ENCODE measurements at regions not wholly inside any gene's neighbourhood (a gene's known extent, or its start where the extent isn't known, plus 50 kb on each side); places are given as distances from the start of the nearest gene placed in this dataset.
"Not testable (repeated sequence)": the region's sequence is repeated elsewhere in the genome, so short reads cannot be mapped to it uniquely, and the experiment has no call there.

DNA sequence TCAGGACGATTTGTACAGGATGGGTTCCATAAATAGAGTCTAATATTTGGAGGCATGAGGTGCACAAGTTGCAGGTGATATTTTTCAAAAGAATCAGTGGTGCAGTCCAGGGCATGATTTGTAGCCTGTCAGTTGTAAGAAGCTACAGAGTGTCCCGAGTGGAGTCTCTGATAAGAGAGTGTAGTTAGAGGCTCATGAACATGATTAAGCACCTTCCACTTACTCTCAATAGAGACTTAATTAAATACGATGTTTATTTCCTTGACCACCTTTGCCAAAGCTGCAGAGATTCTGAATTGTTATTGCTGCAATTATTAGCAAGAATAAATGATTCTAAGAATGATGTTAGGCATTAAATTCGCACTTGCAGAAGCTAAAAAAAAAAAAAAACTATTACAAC lies 218.4 kb upstream of the LRTM1 start:
- no peaks in the 10 kb centered on the region for H3K36me3 ChIP-seq
- no peaks in the 10 kb centered on the region for H3K4me1 ChIP-seq
- H3K9me3 ChIP-seq, result no peaks in the 10 kb centered on the region
- TF ChIP-seq POLR2A (IDR thresholded peaks at IDR 0.05), result no peak
- TF ChIP-seq, protein P1, sequence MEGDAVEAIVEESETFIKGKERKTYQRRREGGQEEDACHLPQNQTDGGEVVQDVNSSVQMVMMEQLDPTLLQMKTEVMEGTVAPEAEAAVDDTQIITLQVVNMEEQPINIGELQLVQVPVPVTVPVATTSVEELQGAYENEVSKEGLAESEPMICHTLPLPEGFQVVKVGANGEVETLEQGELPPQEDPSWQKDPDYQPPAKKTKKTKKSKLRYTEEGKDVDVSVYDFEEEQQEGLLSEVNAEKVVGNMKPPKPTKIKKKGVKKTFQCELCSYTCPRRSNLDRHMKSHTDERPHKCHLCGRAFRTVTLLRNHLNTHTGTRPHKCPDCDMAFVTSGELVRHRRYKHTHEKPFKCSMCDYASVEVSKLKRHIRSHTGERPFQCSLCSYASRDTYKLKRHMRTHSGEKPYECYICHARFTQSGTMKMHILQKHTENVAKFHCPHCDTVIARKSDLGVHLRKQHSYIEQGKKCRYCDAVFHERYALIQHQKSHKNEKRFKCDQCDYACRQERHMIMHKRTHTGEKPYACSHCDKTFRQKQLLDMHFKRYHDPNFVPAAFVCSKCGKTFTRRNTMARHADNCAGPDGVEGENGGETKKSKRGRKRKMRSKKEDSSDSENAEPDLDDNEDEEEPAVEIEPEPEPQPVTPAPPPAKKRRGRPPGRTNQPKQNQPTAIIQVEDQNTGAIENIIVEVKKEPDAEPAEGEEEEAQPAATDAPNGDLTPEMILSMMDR (IDR thresholded peaks at IDR 0.05), result no peak
- H3K27ac ChIP-seq, result no peak overlapping the region
- no peaks in the 10 kb centered on the region for H3K27me3 ChIP-seq
- no peak for DNase-seq
- no peak overlapping the region for H3K4me3 ChIP-seq

DNA sequence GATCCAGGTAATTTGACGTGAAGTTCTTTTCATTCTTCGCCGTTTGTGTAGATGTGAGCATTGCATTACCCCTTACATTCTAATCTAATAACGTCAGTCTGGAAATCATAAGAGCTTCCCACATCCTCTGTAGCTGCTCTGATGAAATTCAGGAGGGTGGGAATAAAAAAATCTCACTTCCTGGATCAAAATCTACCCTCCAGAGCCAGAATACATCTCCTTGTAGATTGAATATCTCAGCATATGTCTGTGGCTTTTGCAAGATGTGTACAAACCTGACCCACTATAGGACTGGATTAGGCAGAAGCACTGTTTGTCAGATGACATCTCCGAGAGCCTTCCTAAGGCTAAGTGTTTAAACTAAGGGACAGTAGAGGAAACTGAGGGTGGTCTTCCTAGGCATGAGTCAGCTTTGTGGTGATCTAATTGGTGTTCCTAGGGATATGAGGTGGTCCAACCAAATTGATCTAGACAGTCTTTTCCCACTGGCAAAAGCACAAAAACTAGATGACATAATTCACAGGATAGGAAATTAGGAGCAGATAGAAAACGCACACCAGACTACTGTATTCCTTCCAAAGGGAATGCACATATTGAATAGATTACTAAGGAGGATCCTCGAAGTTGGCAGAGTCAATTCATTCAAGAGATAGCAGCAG lies 216.3 kb upstream of the LRTM1 start:
- Histone ChIP-seq H3K9me3 (no peaks in the 10 kb centered on the region), H3K4me3 (no peak overlapping the region), H3K27me3 (no peaks in the 10 kb centered on the region), H3K27ac (no peak overlapping the region), H3K4me1 (no peaks in the 10 kb centered on the region), H3K36me3 (no peaks in the 10 kb centered on the region)
- DNase-seq, result no peak
- TF ChIP-seq, protein P1 (IDR thresholded peaks at IDR 0.05), result no peak
- TF ChIP-seq POLR2A (IDR thresholded peaks at IDR 0.05), result no peak

- Histone ChIP-seq H3K4me1 (no peaks in the 10 kb centered on the region), H3K27ac (no peak overlapping the region), H3K27me3 (no peaks in the 10 kb centered on the region), H3K36me3 (no peaks in the 10 kb centered on the region), H3K9me3 (no peaks in the 10 kb centered on the region), H3K4me3 (no peak overlapping the region)
- TF ChIP-seq, protein P1 (IDR thresholded peaks at IDR 0.05), result no peak
- TF ChIP-seq POLR2A (IDR thresholded peaks at IDR 0.05), result no peak
- no peak for DNase-seq
These were observed 215.5 kb upstream of the LRTM1 start for GRCh38 chr3:55143336-55143735.

GRCh38 chr3:55136291-55136690 lies 208.4 kb upstream of the LRTM1 start:
- H3K4me3 ChIP-seq, H3K4me1 ChIP-seq, DNase-seq, H3K36me3 ChIP-seq, H3K27ac ChIP-seq, H3K9me3 ChIP-seq, H3K27me3 ChIP-seq: not testable (repeated sequence)

GRCh38 chr3:55128225-55128823 lies 200.5 kb upstream of the LRTM1 start:
- Histone ChIP-seq H3K27me3 (no peaks in the 10 kb centered on the region), H3K4me1 (no peaks in the 10 kb centered on the region), H3K36me3 (no peaks in the 10 kb centered on the region), H3K4me3 (no peak overlapping the region), H3K27ac (no peak overlapping the region), H3K9me3 (no peaks in the 10 kb centered on the region)
- DNase-seq, result no peak
- no peak for TF ChIP-seq POLR2A (IDR thresholded peaks at IDR 0.05)
- TF ChIP-seq, protein P1 (IDR thresholded peaks at IDR 0.05), result no peak

DNA sequence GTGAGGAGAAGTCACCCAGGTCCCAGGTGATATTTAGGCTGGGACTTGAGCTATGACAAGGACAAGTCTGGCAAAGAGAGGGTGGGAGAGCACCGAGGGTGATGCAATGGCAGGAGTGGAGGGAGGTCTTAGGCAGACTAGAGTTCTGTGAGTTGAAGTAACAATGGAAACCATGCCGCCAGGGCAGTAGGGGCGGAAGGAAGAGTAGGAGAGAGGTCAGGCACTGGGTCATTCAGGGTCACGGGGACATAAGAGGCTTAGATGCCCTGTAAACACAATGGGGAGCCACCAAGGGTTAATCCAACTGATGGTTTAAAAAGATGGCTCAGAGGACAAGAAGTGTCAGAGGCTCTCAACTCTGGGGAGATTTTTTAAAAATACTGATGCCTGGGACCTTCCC lies 199.7 kb upstream of the LRTM1 start:
- Histone ChIP-seq H3K4me1 (no peaks in the 10 kb centered on the region), H3K9me3 (no peaks in the 10 kb centered on the region), H3K27me3 (no peaks in the 10 kb centered on the region), H3K4me3 (no peak overlapping the region), H3K36me3 (no peaks in the 10 kb centered on the region), H3K27ac (no peak overlapping the region)
- DNase-seq, result no peak
- no peak for TF ChIP-seq POLR2A (IDR thresholded peaks at IDR 0.05)
- TF ChIP-seq, protein P1 (IDR thresholded peaks at IDR 0.05), result no peak
